OCI-LY1 (cell line): ENCODE measurements at regions not wholly inside any gene's neighbourhood (a gene's known extent, or its start where the extent isn't known, plus 50 kb on each side); places are given as distances from the start of the nearest gene placed in this dataset.

Source experiments
- H2AFZ ChIP-seq: fragments of 200-600 bp; sonication (generic), shearing (Covaris generic); 2 replicates; pipeline ENCODE4 v1.6.0; 2014; ENCODE audit warnings: antibody characterized with exemption, mild to moderate bottlenecking, low read length
- H3F3A ChIP-seq: fragments of 200-600 bp; sonication (generic), shearing (Covaris generic); 2 replicates; pipeline ENCODE4 v1.6.0; 2014; ENCODE audit warnings: mild to moderate bottlenecking, antibody characterized with exemption, low read length, moderate library complexity; ENCODE audit not compliant: insufficient read depth
- H3K27ac ChIP-seq: fragments of 200-600 bp; sonication (generic); 2 replicates; pipeline ENCODE4 v1.5.1; 2014; ENCODE audit warnings: low read length, mixed run types, mild to moderate bottlenecking, low read depth; ENCODE audit not compliant: poor library complexity, severe bottlenecking
- H3K27me3 ChIP-seq: fragments of 200-600 bp; sonication (generic); 2 replicates; pipeline ENCODE4 v1.6.0; 2014; ENCODE audit warnings: antibody characterized with exemption, mild to moderate bottlenecking, low read length, moderate library complexity; ENCODE audit not compliant: insufficient read depth
- H3K36me3 ChIP-seq: fragments of 200-600 bp; sonication (generic); 2 replicates; pipeline ENCODE4 v1.6.1; 2014; ENCODE audit warnings: mild to moderate bottlenecking, antibody characterized with exemption, low read length, moderate library complexity, mixed read lengths; ENCODE audit not compliant: insufficient read depth
- H3K4me1 ChIP-seq: fragments of 200-600 bp; sonication (generic); 2 replicates; pipeline ENCODE4 v1.5.1; 2014; ENCODE audit warnings: mild to moderate bottlenecking, low read length, moderate library complexity; ENCODE audit not compliant: insufficient read depth, severe bottlenecking
- H3K4me2 ChIP-seq: fragments of 200-600 bp; sonication (generic), shearing (Covaris generic); 2 replicates; pipeline ENCODE4 v1.6.1; 2014; ENCODE audit warnings: low read length
- H3K4me3 ChIP-seq: fragments of 200-600 bp; sonication (generic); 2 replicates; pipeline ENCODE4 v1.5.1; 2014; ENCODE audit warnings: low read length, low read depth, mild to moderate bottlenecking, mixed read lengths; ENCODE audit not compliant: poor library complexity, severe bottlenecking
- H3K79me2 ChIP-seq: fragments of 200-600 bp; shearing (Covaris generic); 2 replicates; pipeline ENCODE4 v1.6.1; 2016; ENCODE audit warnings: mixed run types, low read length, mixed read lengths; ENCODE audit not compliant: insufficient read depth
- H3K9ac ChIP-seq: fragments of 200-600 bp; sonication (generic), shearing (Covaris generic); 2 replicates; pipeline ENCODE4 v1.6.1; 2014; ENCODE audit warnings: mild to moderate bottlenecking, low read length, mixed read lengths
- H3K9me2 ChIP-seq: fragments of 200-600 bp; sonication (generic), shearing (Covaris generic); 2 replicates; pipeline ENCODE4 v1.6.1; 2014; ENCODE audit warnings: low read depth, mild to moderate bottlenecking, low read length, mixed read lengths
- H3K9me3 ChIP-seq: fragments of 200-600 bp; shearing (Covaris generic); 2 replicates; pipeline ENCODE4 v1.6.1; 2014; ENCODE audit warnings: low read length, mixed read lengths
- H4K20me1 ChIP-seq: fragments of 200-600 bp; sonication (generic), shearing (Covaris generic); 2 replicates; pipeline ENCODE4 v1.6.0; 2016; ENCODE audit warnings: mild to moderate bottlenecking, low read length; ENCODE audit not compliant: insufficient read depth
- CTCF ChIP-seq: fragments of 200-600 bp; sonication (generic), shearing (Covaris generic); IDR thresholded peaks from 2 replicates; pipeline ENCODE4 v1.5.1; 2017; ENCODE audit warnings: mild to moderate bottlenecking, antibody characterized with exemption, low read length, moderate library complexity, mixed read lengths
- EZH2 ChIP-seq: fragments of 200-600 bp; sonication (generic), shearing (Covaris generic); IDR thresholded peaks from 2 replicates; pipeline ENCODE4 v1.8.0; 2017; ENCODE audit warnings: borderline replicate concordance, mixed run types, mild to moderate bottlenecking, antibody characterized with exemption, low read length, moderate library complexity, mixed read lengths

GRCh38 chr14:40248671-40249070 is 816.4 kb upstream of the FBXO33 start:
- Histone ChIP-seq H3K4me1 (peaks cover 3% of the 10 kb centered on the region), H3K4me2 (no peak overlapping the region), H4K20me1 (no peaks in the 10 kb centered on the region), H3F3A (no peaks in the 10 kb centered on the region), H2AFZ (peak overlapping the region; percentile 94; the same call in 1 of the 2 replicates), H3K36me3 (no peaks in the 10 kb centered on the region), H3K79me2 (no peaks in the 10 kb centered on the region), H3K27me3 (no peaks in the 10 kb centered on the region), H3K9ac (no peak overlapping the region), H3K4me3 (no peak overlapping the region), H3K9me3 (peaks cover 3% of the 10 kb centered on the region; the same call in 1 of the 2 replicates), H3K9me2 (no peaks in the 10 kb centered on the region), H3K27ac (peak overlapping the region; percentile 24)
- TF ChIP-seq EZH2 (no peak), CTCF (no peak)

DNA sequence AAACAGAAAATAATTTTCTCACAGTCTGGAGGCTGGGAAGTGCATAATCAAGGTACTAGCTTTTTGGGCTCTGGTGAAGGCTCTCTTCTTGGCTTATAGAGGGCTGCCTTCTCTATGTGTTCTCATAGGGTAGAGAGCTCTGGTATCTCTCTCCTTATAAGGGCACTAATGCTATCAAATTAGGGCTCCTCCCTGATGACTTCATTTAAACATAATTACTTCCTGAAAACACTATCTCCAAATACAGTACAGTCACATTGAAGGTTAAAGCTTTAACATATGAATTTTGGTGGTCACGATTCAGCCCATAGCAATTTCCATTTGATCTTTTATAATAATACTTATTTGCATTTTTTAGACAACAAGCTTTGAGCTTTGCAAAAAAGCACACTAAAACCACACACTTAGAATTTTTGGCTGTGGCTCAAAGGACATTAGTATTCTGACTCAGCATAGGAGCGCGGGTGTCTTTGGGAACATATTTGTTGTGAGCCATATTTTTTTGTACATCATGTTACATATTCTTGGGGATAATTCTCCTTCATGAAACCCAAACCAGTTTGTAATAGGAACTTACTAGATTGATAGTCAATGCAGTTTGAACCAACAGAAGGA is 808.1 kb upstream of the FBXO33 start:
- no peaks in the 10 kb centered on the region for H3K36me3 ChIP-seq
- TF ChIP-seq EZH2 (no peak), CTCF (no peak)
- no peak overlapping the region for H3K27ac ChIP-seq
- no peaks in the 10 kb centered on the region for H3K4me1 ChIP-seq
- no peaks in the 10 kb centered on the region for H3F3A ChIP-seq
- no peaks in the 10 kb centered on the region for H4K20me1 ChIP-seq
- no peaks in the 10 kb centered on the region for H3K9me2 ChIP-seq
- H3K4me3 ChIP-seq = no peak overlapping the region
- H3K9ac ChIP-seq = no peak overlapping the region
- H3K4me2 ChIP-seq = no peak overlapping the region
- no peaks in the 10 kb centered on the region for H3K79me2 ChIP-seq
- no peak overlapping the region for H2AFZ ChIP-seq
- no peaks in the 10 kb centered on the region for H3K27me3 ChIP-seq
- H3K9me3 ChIP-seq = peaks cover 13% of the 10 kb centered on the region

DNA sequence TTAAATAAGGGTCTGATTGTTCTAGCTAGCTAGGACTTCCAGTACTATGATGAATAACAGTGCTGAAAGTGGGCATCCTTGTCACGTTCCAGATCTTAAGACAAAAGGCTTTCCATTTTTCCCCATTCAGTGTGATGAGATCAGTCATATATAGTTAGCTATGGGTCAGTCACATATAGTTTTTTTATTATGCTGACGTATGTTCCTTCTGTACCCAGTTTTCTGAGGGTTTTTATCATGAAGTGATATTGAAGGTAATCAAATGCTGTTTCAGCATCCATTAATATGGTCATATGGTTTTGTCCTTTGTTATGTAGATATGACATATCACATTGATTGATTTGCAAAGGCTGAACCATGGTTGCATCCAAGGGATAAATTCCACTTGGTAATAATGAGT is 800.1 kb upstream of the FBXO33 start:
- Histone ChIP-seq H3K4me2 (no peak overlapping the region), H2AFZ (no peak overlapping the region), H3K4me3 (no peak overlapping the region), H3K9ac (no peak overlapping the region), H3K27ac (no peak overlapping the region), H3K9me2 (no peaks in the 10 kb centered on the region), H3K9me3 (peaks cover 26% of the 10 kb centered on the region), H4K20me1 (no peaks in the 10 kb centered on the region), H3K27me3 (no peaks in the 10 kb centered on the region), H3K4me1 (no peaks in the 10 kb centered on the region), H3F3A (no peaks in the 10 kb centered on the region), H3K79me2 (no peaks in the 10 kb centered on the region), H3K36me3 (no peaks in the 10 kb centered on the region)
- TF ChIP-seq EZH2 (no peak), CTCF (no peak)
